ENCODE measurements at regions not wholly inside any gene's neighbourhood (a gene's known extent, or its start where the extent isn't known, plus 50 kb on each side); places are given as distances from the start of the nearest gene placed in this dataset.
"Not testable (repeated sequence)": the region's sequence is repeated elsewhere in the genome, so short reads cannot be mapped to it uniquely, and the experiment has no call there.

DNA sequence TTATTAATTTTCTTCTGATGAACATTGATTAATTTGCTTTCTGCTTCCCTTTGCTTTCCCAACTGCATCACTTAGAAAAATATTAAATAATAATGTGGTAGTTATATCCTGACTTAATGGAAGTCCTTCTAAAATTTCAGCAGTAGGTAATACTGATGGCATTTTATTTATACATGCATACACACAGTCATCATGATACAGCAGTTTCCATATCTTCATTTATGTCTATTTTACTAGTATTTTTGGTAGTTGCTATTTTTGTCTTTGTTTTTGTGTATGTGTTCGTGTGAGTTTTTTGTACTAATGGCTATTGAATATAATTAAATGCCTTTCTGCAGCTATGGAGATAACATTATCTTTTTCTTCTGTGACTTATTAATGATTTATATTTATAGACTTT is 484.7 kb upstream of the CNTN5 start:
- Mint-ChIP-seq H3K4me1 (ENCODE audit: low read depth) (no peaks in the 10 kb centered on the region), H3K4me3 (no peak overlapping the region), H3K27me3 (no peaks in the 10 kb centered on the region), H3K36me3 (ENCODE audit: low read depth) (no peaks in the 10 kb centered on the region), H3K27ac (no peak overlapping the region), H3K9me3 (peaks cover 3% of the 10 kb centered on the region)
- DNase-seq (no peak), ATAC-seq (no peak)
- intact Hi-C loops (cut with micrococcal nuclease) = no loop called here
- POLR2A ChIA-PET = no interaction called here
- CTCF ChIA-PET = no interaction called here
- TF ChIP-seq CTCF (IDR thresholded peaks at IDR 0.05) = no peak

DNA sequence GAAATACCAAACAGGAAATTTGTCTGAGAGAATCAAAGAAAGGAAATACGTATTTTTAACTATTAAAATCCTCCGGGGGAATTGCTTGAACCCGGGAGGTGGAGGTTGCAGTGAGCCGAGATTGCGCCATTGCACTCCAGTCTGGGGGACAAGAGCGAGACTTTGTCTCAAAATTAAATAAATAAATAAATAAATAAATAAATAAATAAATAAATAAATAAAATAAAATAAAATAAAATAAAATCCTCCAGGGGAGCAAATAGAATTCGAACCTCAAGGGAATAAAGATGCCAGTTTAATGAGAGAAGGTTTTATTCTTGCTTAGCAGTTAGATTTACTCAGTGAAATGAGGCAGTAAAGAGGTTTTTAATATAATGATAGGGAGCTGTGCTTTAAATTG is 482.4 kb upstream of the CNTN5 start:
- H3K27me3 Mint-ChIP-seq; intact Hi-C loops (cut with micrococcal nuclease); H3K27ac Mint-ChIP-seq; H3K36me3 Mint-ChIP-seq (ENCODE audit: low read depth); DNase-seq; POLR2A ChIA-PET; H3K4me1 Mint-ChIP-seq (ENCODE audit: low read depth); H3K9me3 Mint-ChIP-seq; ATAC-seq; H3K4me3 Mint-ChIP-seq; CTCF ChIA-PET: not testable (repeated sequence)

DNA sequence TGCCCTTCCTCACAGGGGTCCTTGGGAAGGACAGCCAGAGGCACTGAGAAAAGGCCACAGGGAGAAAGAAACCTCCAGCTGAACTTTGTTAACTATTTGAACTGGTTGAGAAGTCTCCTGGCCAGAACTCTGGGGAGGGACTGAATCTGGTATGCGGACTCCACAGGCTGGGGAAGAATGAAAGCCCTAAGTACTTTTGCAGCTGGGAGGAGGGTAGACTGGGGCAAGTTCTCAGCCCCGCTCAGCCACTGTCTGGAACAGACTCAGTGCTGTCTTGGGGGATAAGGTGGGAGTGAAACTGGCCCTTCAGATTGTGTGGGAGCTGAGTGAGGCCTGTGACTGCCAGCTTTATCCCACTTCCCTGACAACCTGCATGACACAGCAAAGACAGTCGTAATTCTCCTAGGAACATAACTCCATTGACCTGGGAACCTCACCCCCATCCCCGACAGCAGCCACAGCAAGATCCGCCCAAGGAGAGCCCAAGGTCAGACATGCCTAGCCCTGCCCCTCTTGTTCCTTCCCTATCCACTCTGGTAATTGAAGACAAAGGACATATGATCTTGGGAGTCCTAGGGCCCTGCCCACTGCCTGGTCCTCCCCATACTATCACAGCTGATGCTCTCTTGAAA is 475.1 kb upstream of the CNTN5 start:
- Mint-ChIP-seq H3K27me3 (no peaks in the 10 kb centered on the region), H3K4me3 (no peak overlapping the region), H3K9me3 (peaks cover 8% of the 10 kb centered on the region), H3K4me1 (ENCODE audit: low read depth) (no peaks in the 10 kb centered on the region), H3K36me3 (ENCODE audit: low read depth) (no peaks in the 10 kb centered on the region), H3K27ac (no peak overlapping the region)
- no peak for DNase-seq
- TF ChIP-seq CTCF (IDR thresholded peaks at IDR 0.05) = no peak
- CTCF ChIA-PET = no interaction called here
- POLR2A ChIA-PET = no interaction called here
- intact Hi-C loops (cut with micrococcal nuclease) = no loop called here
- ATAC-seq = no peak

DNA sequence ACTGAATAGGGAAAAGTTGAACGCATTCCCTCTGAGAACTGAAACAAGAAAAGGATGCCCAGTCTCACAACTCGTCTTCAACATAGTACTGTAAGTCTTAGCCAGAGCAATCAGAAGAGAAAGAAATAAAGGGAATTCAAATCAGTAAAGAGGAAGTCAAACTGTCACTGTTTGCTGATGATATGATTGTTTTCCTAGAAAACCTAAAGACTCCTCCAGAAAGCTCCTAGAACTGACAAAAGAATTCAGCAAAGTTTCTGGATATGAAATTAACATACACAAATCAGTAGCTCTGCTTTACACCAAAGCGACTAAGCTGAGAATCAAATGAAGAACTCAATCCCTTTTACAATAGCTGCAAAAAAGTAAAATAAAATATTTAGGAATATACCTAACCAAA is 471.2 kb upstream of the CNTN5 start:
- Mint-ChIP-seq H3K4me3 (no peak overlapping the region), H3K4me1 (ENCODE audit: low read depth) (no peaks in the 10 kb centered on the region), H3K27ac (no peak overlapping the region), H3K36me3 (ENCODE audit: low read depth) (no peaks in the 10 kb centered on the region), H3K9me3 (peaks cover 9% of the 10 kb centered on the region), H3K27me3 (no peaks in the 10 kb centered on the region)
- ATAC-seq (no peak), DNase-seq (no peak)
- POLR2A ChIA-PET = no interaction called here
- intact Hi-C loops (cut with micrococcal nuclease) = no loop called here
- no peak for TF ChIP-seq CTCF (IDR thresholded peaks at IDR 0.05)
- CTCF ChIA-PET = no interaction called here

- H3K36me3 Mint-ChIP-seq (ENCODE audit: low read depth) = no peaks in the 10 kb centered on the region
- no peak for ATAC-seq
- H3K27me3 Mint-ChIP-seq = no peaks in the 10 kb centered on the region
- no peak overlapping the region for H3K4me3 Mint-ChIP-seq
- ChIA-PET POLR2A (no interaction called here), CTCF (no interaction called here)
- intact Hi-C loops (cut with micrococcal nuclease) = no loop called here
- H3K27ac Mint-ChIP-seq = no peak overlapping the region
- no peak for TF ChIP-seq CTCF (IDR thresholded peaks at IDR 0.05)
- H3K9me3 Mint-ChIP-seq = peaks cover 3% of the 10 kb centered on the region
- DNase-seq = no peak
- no peaks in the 10 kb centered on the region for H3K4me1 Mint-ChIP-seq (ENCODE audit: low read depth)
Measured at GRCh38 chr11:98559961-98560360, 460.8 kb upstream of the CNTN5 start.

DNA sequence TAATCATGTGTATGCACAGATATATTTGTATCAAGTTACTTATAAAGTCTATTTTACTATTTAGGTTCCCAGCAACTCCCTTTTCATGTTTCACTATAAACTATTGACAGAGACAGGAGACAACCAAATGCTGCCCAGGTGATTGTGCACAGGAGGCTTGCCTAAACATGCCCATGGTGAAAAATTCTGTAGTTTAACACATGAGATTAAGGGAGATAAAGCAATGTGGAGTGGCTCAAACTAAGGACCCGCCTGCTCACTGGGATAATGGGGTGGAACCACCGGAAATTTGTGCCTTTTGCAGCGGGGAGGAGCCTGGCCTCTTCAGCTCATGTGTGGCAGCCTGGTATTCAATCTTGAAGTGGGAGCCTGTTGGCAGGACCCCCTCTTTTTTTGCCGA is 459.5 kb upstream of the CNTN5 start:
- intact Hi-C loops (cut with micrococcal nuclease) = no loop called here
- Mint-ChIP-seq H3K4me1 (ENCODE audit: low read depth) (no peaks in the 10 kb centered on the region), H3K9me3 (peaks cover 5% of the 10 kb centered on the region), H3K36me3 (ENCODE audit: low read depth) (no peaks in the 10 kb centered on the region), H3K27ac (no peak overlapping the region), H3K4me3 (no peak overlapping the region), H3K27me3 (no peaks in the 10 kb centered on the region)
- ATAC-seq (no peak), DNase-seq (no peak)
- no peak for TF ChIP-seq CTCF (IDR thresholded peaks at IDR 0.05)
- ChIA-PET POLR2A (no interaction called here), CTCF (no interaction called here)
